ENCODE measurements at regions not wholly inside any gene's neighbourhood (a gene's known extent, or its start where the extent isn't known, plus 50 kb on each side); places are given as distances from the start of the nearest gene placed in this dataset.

- H3K9ac ChIP-seq (replicated peaks in 1 of 4; ENCODE audit: extremely low read depth in 1 of 4, low read depth in 3 of 4, low read length in 3 of 4), result no peak overlapping the region
- ChIA-PET POLR2A (ENCODE audit: partially characterized antibody) (no interaction called here), CTCF (ENCODE audit: partially characterized antibody) (no interaction called here)
- no peaks in the 10 kb centered on the region for H3K27me3 ChIP-seq (replicated peaks in 1 of 4; ENCODE audit: control insufficient read depth in 3 of 4, extremely low read depth in 1 of 4, insufficient read depth in 3 of 4, low read length in 3 of 4)
- H3K27ac ChIP-seq (ENCODE audit: low read depth, low read length), result no peak overlapping the region
- H3K56ac ChIP-seq (replicated peaks; ENCODE audit: insufficient read length, low read depth, low read length), result no peak overlapping the region
- no peak overlapping the region for H3K14ac ChIP-seq (ENCODE audit: insufficient read length)
- no peaks in the 10 kb centered on the region for H3K9me3 ChIP-seq (ENCODE audit: insufficient read depth in 2 of 2, low read depth in 1 of 2, low read length in 1 of 2)
- TF ChIP-seq POLR2A (IDR thresholded peaks at IDR 0.05; ENCODE audit: control extremely low read depth in 1 of 2, low read depth in 2 of 2, low read length in 2 of 2), result no peak
- no peak for TF ChIP-seq BACH1 (IDR thresholded peaks at IDR 0.05; ENCODE audit: low read length)
- TF ChIP-seq TAF1 (IDR thresholded peaks at IDR 0.05; ENCODE audit: low read depth, low read length), result no peak
- TF ChIP-seq CTCF (IDR thresholded peaks at IDR 0.05; ENCODE audit: control extremely low read depth in 1 of 3, insufficient read depth in 1 of 3, low read depth in 1 of 3, low read length in 3 of 3), result no peak
- TF ChIP-seq CHD1 (IDR thresholded peaks at IDR 0.05; ENCODE audit: low read depth, low read length), result no peak
- no peak for TF ChIP-seq EP300 (IDR thresholded peaks at IDR 0.05; ENCODE audit: borderline replicate concordance in 1 of 2, low read depth in 2 of 2, low read length in 2 of 2)
- no peak for TF ChIP-seq BCL11A (IDR thresholded peaks at IDR 0.05; ENCODE audit: low read depth in 2 of 2, low read length in 2 of 2)
- no peak for TF ChIP-seq SIX5 (IDR thresholded peaks at IDR 0.05; ENCODE audit: low read depth, low read length)
- no peak for TF ChIP-seq USF2 (IDR thresholded peaks at IDR 0.05; ENCODE audit: low read length)
- no peak for TF ChIP-seq SRF (IDR thresholded peaks at IDR 0.05; ENCODE audit: low read depth, low read length)
- TF ChIP-seq FOSL1 (IDR thresholded peaks at IDR 0.05; ENCODE audit: insufficient read depth, low read depth, low read length), result no peak
- TF ChIP-seq SP1 (IDR thresholded peaks at IDR 0.05; ENCODE audit: low read depth, low read length), result no peak
- H3K79me1 ChIP-seq (ENCODE audit: low read depth, low read length), result no peaks in the 10 kb centered on the region
- H4K20me1 ChIP-seq (replicated peaks in 1 of 2; ENCODE audit: control insufficient read depth in 1 of 2, insufficient read depth in 2 of 2, low read length in 2 of 2), result no peaks in the 10 kb centered on the region
- H4K91ac ChIP-seq (replicated peaks; ENCODE audit: insufficient read length, low read length), result no peak overlapping the region
- H3K23me2 ChIP-seq (ENCODE audit: low read depth, low read length), result no peaks in the 10 kb centered on the region
- H3K4me2 ChIP-seq (ENCODE audit: insufficient read depth in 1 of 2, low read depth in 2 of 2, low read length in 2 of 2), result no peak overlapping the region
- H2AK5ac ChIP-seq (ENCODE audit: low read depth, low read length), result no peak overlapping the region
- H3K36me3 ChIP-seq (ENCODE audit: control insufficient read depth in 2 of 4, insufficient read depth in 4 of 4, low read length in 3 of 4), result no peaks in the 10 kb centered on the region
- H3K4ac ChIP-seq (replicated peaks; ENCODE audit: insufficient read length, low read depth, low read length), result no peak overlapping the region
- no peak overlapping the region for H2BK12ac ChIP-seq (ENCODE audit: low read depth, low read length)
- H2BK5ac ChIP-seq (ENCODE audit: low read depth, low read length), result no peak overlapping the region
- H2AFZ ChIP-seq (ENCODE audit: low read length), result no peak overlapping the region
- DNase-seq (ENCODE audit: low read depth in 1 of 2, low spot score in 2 of 2) (no peak), FAIRE-seq (no peak)
- H2BK20ac ChIP-seq (ENCODE audit: low read length), result no peak overlapping the region
- no peak overlapping the region for H3K4me3 ChIP-seq (ENCODE audit: extremely low read depth in 1 of 4, insufficient read depth in 2 of 4, low read depth in 3 of 4, low read length in 4 of 4)
- no peak overlapping the region for H2BK120ac ChIP-seq (replicated peaks; ENCODE audit: low read depth, low read length)
- no peak overlapping the region for H4K8ac ChIP-seq (ENCODE audit: extremely low read depth, insufficient read depth, low read length)
- no peaks in the 10 kb centered on the region for H3K79me2 ChIP-seq (ENCODE audit: control insufficient read depth in 1 of 2, insufficient read depth in 2 of 2, low read length in 2 of 2)
- no peak overlapping the region for H4K5ac ChIP-seq (ENCODE audit: insufficient read length, low read depth, low read length)
- H3K23ac ChIP-seq (ENCODE audit: insufficient read length), result no peak overlapping the region
- no peak overlapping the region for H2BK15ac ChIP-seq (ENCODE audit: low read length)
- WGBS, 2 experiments (ENCODE audit: extremely low coverage in 1 of 2, insufficient coverage in 1 of 2, insufficient read length in 1 of 2, insufficient replicate concordance in 2 of 2, low coverage in 1 of 2, low lambda C conversion rate in 2 of 2, missing lambda C conversion rate in 1 of 2), result no CpG with 5 or more reads among the region's 1 CpG
- no peak overlapping the region for H3K18ac ChIP-seq (ENCODE audit: extremely low read depth, low read length)
- H3K4me1 ChIP-seq (replicated peaks in 1 of 4; ENCODE audit: control insufficient read depth in 3 of 4, insufficient read depth in 4 of 4, low read length in 3 of 4), result no peaks in the 10 kb centered on the region
These were observed 121.0 kb upstream of the DIAPH2 start for GRCh38 chrX:96563646-96564045.
